Brain microvascular endothelial cell (primary cell): ENCODE measurements at regions not wholly inside any gene's neighbourhood (a gene's known extent, or its start where the extent isn't known, plus 50 kb on each side); places are given as distances from the start of the nearest gene placed in this dataset.

Experiments used
- DNase-seq: peaks from one replicate; pipeline ENCODE4 v3.0.0-alpha.2; 2020
- H3K27ac ChIP-seq: fragments of 250-450 bp; sonication (Bioruptor Pico); 2 replicates; pipeline ENCODE4 v1.5.1; 2020; ENCODE audit warnings: mild to moderate bottlenecking, moderate library complexity
- H3K27me3 ChIP-seq: fragments of 250-450 bp; sonication (Bioruptor Pico); replicated peaks from 2 replicates; pipeline ENCODE4 v1.5.1; 2020; ENCODE audit warnings: mild to moderate bottlenecking
- H3K36me3 ChIP-seq: fragments of 250-450 bp; sonication (Bioruptor Pico); replicated peaks from 2 replicates; pipeline ENCODE4 v1.5.1; 2020; ENCODE audit warnings: mild to moderate bottlenecking
- H3K4me3 ChIP-seq: 2 replicates; pipeline ENCODE4 v1.5.1; 2011; ENCODE audit warnings: low read depth, mild to moderate bottlenecking, control low read depth, low read length, moderate library complexity
- CTCF ChIP-seq: IDR thresholded peaks from 2 replicates; pipeline ENCODE4 v1.5.1; 2011; ENCODE audit warnings: low read depth, mild to moderate bottlenecking, moderate library complexity, low read length, control low read depth, inconsistent platforms; ENCODE audit errors: missing control alignments
- in situ Hi-C: cut with HindIII; loops from 2 replicates; pipeline ENCODE4 v1.10.0; 2017; ENCODE audit warnings: low sequenced_read_pairs, low pct_ligation_motif_present

DNA sequence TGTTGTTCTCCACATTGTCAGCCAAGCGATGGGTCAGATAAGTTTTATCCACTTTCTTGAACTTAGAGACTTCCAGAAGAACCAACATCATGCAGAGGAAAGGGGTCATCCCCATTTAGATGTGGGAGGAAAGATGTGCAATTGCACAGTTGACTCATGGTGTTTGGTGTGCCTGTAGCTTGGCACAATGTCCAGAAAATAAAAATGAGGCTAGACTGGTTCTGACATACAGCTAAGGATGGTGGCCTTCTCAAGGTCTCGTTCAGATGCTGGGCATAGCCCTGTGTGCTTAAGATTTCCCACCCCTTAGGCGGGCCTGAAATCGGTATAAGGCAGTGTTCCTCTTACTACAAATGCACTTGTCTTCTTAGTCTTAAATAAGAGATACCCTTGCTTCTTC lies 101.1 kb downstream of the PCDH7 start:
- no peak for DNase-seq
- Histone ChIP-seq H3K4me3 (no peak overlapping the region), H3K27ac (no peak overlapping the region), H3K36me3 (no peaks in the 10 kb centered on the region), H3K27me3 (no peaks in the 10 kb centered on the region)
- TF ChIP-seq CTCF = no peak
- in situ Hi-C loops = no loop called here

DNA sequence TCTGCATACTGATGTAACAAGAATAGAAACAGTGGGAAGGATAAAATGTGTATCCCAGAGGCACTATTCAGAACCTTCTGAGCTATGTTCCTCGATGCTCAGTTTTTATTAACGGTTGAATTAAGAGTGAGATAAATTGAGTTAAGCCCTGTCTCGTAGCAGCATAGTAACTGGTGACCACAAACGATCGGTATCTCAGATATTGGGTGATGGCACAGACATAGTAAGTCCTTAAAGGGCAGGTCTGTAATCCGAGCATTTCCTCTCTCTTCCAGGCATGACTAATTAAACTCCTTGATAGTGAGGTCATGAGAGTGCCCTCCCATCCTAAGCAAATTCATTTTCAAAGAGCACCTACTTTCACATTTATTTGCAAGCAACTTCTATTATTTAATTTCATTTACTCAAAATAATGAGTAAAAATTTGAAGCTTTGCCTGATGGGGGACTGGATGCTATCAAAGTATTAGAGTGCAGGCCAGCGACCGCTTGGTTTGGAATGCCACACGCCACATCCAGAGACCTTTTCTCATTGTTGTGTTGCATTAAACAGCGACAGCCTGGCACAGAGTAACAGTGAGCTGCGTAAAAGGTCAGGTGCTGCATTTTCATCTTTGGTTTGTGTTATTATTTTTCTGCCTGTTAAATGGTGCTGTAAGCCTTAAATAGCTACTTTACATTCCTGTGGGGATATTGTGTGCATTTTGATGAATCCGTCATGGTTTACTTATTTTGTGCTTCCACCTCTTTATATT lies 101.9 kb downstream of the PCDH7 start:
- Histone ChIP-seq H3K36me3 (no peaks in the 10 kb centered on the region), H3K4me3 (no peak overlapping the region), H3K27ac (no peak overlapping the region), H3K27me3 (no peaks in the 10 kb centered on the region)
- in situ Hi-C loops = no loop called here
- DNase-seq = peak; percentile 54
- TF ChIP-seq CTCF = no peak

- in situ Hi-C loops = no loop called here
- no peak for DNase-seq
- no peak for TF ChIP-seq CTCF
- Histone ChIP-seq H3K4me3 (no peak overlapping the region), H3K27ac (no peak overlapping the region), H3K27me3 (no peaks in the 10 kb centered on the region), H3K36me3 (no peaks in the 10 kb centered on the region)
Observed at GRCh38 chr4:30822911-30823551, 102.9 kb downstream of the PCDH7 start.

- H3K36me3 ChIP-seq = no peaks in the 10 kb centered on the region
- H3K27me3 ChIP-seq = no peaks in the 10 kb centered on the region
- no peak overlapping the region for H3K27ac ChIP-seq
- DNase-seq = peak; percentile 26
- no peak for TF ChIP-seq CTCF
- H3K4me3 ChIP-seq = no peak overlapping the region
- in situ Hi-C loops = no loop called here
Observed at GRCh38 chr4:30825008-30825770, 105.0 kb downstream of the PCDH7 start.

DNA sequence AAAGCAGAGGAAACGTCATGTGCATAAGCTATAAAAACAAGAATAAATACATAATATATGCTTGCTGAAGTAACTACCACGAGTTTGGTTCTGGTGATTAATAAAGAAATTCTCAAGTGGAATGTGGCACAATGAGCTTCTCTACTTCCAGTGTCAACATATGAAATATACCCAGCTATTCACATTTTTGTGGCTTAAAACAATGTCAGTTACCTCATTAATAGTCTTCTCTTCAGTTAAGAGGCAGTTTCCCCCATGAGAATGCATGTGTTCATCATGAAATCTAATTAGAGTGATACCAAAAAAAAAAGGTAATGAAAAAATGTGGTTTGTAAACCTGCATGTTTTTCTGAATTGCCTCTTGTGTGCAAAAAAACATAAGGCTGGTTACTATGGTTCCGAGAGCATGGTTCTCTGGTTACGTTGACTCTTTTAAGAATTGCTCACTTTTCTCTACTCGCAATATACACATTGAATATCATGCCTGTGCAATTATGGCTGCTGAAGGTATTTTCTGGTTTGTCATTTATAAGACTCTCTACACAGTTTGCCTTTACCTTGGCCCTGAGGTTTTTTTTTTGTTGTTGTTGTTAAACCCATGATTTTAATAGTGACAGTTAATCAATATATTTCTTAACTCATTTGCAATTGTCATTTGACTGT lies 108.2 kb downstream of the PCDH7 start:
- TF ChIP-seq CTCF = no peak
- in situ Hi-C loops = no loop called here
- no peak for DNase-seq
- H3K27me3 ChIP-seq = no peaks in the 10 kb centered on the region
- no peak overlapping the region for H3K4me3 ChIP-seq
- H3K27ac ChIP-seq = no peak overlapping the region
- H3K36me3 ChIP-seq = no peaks in the 10 kb centered on the region
